IPS-NIHi11 (cell line): ENCODE measurements at regions not wholly inside any gene's neighbourhood (a gene's known extent, or its start where the extent isn't known, plus 50 kb on each side); places are given as distances from the start of the nearest gene placed in this dataset.
"Not testable (repeated sequence)": the region's sequence is repeated elsewhere in the genome, so short reads cannot be mapped to it uniquely, and the experiment has no call there.

Experiments
- DNase-seq: peaks from one replicate; pipeline ENCODE4 v3.0.0; 2012; ENCODE audit warnings: mixed read lengths, low spot score

DNA sequence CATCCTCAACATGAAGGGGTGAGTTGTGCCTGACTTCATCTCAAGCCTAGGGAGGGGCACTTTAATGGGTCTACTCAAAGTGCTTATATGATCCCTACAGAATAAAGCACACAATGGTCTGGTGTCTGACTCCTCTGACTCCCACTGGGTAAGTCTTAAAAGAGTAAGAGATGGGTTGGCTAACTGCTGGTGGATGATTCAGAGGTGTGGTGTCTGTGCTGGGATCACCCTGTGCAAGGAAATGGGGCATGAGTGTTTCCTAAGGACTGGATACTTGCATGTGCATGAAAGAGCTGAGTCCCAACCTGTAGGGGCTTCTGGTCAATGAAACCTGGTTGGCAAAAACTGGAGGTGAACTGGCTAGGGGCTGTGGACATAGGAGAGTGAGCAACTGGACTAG is 158.8 kb downstream of the IL20RB start:
- DNase-seq: no peak

DNA sequence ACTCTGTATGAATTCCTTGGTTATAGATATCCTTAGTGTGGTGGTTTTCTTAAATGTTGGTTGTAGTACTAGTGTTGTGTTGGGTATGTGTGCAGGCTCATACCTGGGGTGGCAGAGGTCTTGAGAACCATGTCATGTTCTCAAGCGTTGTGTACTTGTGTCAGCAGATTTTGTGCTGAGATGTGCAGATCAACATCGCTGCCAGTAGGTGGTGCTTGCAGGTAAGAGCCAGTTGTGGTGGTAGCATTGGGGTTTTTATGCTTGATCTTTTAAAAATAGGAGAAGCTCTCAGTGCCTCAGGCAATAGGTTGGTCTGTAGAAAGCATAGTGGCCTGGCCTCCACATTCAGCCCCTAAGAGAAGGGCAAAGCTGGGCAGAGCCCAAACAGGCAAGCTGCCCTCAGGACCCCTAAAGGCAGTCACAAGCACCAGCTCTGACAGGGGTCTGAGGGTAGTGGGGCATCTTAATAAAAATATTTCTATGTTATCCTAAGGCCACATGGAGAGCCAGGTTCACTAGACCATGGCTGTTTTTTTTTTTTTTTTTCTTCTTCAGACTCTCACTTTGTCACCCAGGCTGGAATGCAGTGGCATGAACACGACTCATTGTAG is 164.0 kb downstream of the IL20RB start:
- peak; percentile 54 for DNase-seq

DNA sequence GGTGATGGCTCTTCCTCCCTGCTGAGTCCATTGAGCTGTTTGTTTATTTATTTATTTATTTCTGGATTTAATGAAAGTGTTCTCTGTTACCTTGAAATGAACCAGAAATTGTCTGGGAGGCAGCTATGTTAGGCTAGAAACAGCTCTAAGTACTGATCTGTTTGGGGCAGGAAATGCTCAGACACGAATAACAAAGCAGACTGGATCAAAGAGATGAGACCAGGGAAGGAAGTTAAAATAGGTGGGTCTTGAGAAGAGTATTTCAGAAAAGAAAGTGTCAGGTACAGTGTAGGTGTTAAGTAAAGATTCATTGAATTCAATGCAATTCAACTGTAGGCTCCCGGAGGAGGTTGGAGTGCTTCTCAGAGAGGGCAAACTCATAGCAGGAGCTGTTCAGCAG is 173.3 kb downstream of the IL20RB start:
- no peak for DNase-seq

DNA sequence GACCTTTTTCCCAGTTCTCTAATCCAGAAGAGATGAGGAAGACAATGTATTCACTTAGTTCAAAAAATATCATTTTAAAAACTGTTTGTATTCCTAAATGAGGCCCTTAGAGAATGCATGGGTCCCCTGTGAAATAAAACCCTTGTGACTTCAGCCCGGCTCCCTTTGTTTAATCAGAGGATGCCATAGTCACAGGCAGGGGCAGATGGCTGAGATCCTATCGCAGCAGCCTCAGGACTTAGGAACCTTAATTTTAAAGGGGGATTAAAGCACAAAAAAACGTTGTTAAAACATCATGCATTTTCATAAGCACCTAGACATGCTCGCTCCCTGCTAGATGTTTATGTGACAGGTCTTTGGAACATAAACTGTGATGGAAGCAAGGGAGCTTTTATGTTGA is 176.6 kb downstream of the IL20RB start:
- DNase-seq: no peak

DNA sequence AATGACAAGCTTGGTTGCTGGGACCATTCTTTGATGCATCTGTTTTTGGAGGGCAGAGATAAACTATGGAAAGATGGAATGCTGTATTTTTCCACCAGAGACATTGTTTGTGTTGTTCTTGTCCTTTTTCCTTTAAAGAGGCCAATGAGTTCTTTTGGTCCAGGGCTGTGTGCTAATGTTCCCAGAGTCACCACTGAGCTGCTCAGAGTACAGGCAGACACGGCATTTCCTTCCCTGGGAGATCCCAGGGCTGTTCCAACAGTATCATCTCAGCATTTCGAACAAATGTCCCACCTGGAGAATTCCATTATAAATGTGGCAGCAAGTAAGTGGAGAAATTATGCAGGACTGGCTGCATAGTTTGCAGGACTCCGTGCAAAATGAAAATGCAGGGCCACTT is 190.6 kb downstream of the IL20RB start:
- DNase-seq: no peak

DNA sequence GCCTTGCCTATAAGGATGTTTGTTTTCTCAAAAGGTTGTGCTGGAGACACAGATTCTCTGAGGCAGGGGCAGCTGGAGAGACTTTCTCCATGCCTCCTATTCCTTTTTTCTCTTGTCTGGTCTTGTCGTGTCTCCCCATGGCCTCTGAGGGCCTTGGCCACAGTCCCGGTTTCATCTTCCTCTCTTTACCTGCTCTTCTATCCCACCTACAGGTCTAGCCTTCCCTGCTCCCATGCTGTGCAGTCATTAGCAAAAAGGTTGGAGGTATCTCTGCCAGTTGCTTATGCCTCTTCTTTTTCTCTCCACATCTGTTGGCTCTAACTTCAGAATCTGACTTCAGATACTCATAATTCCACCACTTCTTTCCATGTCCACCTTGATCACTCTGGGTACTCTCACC is 191.1 kb downstream of the IL20RB start:
- no peak for DNase-seq

DNA sequence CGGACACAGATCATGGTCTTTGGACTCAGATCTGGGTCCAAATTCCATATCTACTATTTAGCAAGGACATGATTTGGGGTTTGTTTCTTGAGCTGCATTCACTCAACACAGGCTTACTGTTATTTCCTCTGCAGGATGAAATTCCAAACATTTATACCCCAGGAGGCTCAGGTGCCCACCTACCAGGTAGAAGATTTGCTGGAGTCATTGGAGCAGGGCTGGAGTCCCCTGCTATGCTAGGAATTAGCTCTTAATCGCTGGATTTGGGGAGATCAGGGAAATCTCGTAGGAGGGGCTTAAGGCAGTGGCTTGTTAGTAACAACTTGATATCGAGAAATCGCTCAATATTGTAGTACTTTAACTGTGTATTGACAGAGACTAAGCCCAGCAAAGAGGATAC is 193.0 kb downstream of the IL20RB start:
- DNase-seq: no peak

DNA sequence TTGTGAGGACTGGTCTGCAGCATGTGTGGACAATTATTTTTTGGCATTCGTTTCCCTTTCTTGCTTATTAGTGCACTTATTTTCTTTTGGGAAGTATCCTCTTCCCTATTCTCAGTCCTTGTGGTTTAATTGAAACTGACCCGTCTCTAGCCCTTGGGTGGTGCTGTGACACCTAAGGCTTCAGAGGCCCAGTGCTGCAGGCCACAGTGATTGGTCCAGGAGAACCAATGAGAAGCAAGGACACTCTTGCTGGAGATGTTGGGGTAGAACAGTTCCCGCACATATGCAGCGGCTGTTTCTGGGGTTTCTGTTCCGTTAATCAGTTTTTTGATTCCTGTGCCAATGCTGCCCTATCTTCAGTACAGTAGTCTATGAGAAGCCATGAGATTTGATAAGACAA is 195.3 kb downstream of the IL20RB start:
- not testable (repeated sequence) for DNase-seq

DNA sequence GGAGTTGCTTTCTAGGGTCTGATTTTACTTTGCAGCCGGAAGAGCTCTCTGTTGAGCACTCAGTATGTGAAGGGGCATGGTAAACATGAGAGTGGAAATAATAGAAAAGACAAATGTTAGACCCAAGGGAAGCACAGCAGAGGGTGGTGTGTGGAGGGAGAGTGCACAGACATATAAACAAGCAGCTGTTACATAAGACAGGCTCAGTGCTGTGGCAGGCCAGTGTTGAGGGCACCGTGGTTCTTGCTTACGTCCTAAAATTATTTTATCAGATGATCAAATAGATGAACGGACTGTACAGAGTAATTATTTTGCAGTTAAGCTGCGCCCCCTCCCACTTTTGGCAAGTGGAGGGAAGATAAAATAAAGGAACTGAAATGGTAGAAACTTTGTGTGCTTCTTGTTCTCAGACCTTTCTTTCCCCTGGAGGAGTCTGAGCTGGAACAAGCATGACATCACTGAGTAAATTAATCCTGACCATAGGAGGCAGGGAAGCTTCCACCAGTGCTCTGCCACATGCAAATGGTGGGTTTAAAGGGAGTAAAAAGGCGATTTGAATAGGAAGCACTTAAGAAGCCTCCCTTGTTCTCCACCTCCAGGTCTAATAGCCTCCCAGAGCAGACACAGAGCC is 205.6 kb downstream of the IL20RB start:
- DNase-seq: peak; percentile 42

DNA sequence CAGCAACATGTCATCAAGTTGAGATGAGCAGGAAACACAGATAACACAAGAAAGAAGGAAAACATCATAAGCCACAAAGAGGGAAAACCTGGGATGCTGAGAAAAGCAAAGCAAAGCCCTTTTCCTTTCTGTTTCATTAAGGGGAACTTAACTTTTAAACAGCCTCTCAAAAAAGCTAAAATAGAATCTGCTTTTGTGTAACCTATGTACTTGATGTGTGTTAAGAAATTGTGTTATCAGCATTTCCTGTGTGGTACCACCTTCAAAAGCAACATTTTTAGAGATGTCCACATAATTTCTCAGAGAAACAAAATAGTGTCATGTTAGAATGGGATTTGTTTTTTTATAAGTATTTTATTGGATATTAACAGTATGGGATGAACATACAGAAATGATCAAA is 206.2 kb downstream of the IL20RB start:
- DNase-seq: no peak

DNA sequence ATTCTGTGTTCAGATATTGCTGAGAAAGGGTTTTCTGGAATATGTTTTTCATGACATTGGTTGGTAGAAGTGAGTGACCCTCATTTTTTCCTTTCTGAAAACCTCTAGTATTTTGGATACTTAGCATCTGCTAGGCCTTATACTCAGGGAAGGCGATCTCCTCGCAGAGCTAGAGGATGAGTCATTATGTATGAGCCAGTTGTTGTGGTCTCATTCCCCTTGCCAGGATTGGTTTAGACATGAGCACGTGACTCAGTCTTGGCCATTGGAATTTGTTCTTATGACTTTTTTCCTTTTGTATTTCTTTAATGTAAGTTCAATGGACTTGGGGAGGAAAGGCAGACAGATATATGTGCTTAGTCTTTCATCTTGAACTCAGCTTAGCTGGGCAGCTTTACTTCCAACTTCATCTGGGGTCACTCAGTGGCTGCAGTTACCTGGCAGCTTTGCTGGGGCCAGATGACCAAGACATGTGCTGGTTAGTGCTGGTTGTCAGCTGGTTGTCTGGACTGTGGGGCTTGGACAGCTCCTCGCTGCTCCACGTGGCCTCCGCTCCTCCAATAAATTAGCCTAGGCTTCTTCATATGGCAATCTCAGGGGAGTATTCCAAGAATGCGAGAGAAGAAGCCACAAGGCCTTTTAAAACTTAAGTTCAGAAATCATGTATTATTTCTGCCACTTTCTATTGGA is 207.5 kb downstream of the IL20RB start:
- DNase-seq: no peak

DNA sequence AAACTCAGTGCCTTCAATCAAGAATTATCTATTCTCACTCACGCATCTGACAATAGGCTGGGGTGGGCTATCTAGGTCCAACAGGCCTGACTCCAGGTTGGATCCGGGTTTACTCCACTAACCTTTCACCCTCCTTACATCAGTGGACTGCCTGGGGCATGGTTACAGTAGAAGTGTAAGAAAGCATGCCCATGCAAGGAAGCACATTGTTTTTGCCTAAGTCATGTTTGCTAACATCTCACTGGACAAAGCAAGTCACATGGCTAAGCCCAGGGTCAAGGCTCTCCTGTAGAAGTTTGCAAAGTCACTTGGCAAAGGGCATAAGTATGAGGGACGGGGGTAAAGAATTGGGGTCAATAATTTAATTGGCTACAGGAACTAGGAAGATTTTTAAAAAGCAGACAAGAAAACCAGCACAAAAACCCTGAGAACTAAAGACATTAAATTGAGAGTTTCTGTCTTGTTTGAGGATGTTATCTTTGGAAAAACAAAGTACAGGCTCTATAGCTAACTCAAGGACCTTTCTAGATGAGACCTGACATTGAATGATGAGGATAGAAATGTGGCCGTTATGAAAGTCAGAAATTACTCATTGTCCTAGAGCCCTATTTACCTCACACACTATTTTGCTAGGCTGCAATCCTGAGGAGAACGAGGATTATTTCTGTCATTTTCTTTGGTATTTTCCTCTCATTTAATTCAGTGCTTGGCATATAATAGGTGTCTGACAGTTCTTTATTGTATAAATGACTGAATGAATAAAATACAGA is 214.2 kb downstream of the IL20RB start:
- no peak for DNase-seq

DNA sequence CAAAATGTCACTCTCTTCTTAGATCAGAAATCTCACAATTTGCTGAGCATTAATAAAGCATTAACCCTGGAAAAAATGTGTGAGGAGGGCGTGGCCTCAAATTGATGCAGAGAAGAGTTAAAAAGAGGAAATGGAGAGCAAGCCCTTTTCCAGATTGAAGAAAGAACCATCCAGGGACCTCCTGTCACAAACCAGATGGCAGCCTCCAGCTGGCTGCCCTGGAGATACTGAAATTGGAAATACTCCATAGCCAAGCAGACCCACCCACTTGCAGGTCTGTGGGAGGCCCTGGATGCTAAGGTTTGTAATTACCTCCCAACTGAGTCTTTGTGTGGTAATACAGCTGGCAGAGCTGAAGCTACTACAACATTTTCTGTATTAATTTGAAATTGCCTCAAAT is 214.9 kb downstream of the IL20RB start:
- DNase-seq: no peak

DNA sequence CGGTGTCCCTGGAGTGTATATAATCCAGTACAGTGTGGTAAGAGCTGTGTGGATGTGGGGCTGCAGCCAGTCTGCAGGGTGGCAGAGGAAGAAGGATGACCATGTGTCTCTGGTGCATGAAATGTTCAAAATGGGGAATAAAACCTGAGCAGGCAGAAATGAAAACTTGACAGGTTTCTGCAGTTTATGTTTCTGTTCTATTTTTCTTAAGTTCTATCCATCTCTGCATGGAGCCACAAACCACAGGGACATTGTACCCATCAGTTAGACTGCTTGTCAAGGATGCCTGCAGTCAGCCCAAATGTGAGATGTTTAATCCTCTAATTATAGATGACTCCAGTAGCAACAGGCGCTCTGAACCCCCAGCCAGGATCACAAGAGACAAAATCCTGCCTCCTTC is 216.7 kb downstream of the IL20RB start:
- no peak for DNase-seq

DNA sequence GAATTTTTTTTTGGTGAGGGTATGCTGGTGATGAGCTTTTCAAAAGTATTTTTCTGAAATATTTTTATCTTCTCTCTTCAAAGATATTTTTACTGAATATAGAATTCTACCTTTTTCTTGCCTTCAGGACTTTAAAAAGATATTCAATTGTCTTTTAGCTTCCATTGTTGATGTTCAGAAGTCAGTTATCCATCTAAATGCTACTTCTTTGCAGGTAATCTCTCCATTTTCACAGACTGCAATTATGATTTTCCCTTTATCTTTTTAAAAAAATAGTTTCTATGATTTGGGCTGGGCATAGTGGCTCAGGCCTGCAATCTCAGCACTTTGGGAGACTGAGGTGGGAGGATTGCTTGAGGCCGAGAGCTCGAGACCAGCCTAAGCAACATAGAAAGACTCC is 222.4 kb downstream of the IL20RB start:
- DNase-seq: no peak

DNA sequence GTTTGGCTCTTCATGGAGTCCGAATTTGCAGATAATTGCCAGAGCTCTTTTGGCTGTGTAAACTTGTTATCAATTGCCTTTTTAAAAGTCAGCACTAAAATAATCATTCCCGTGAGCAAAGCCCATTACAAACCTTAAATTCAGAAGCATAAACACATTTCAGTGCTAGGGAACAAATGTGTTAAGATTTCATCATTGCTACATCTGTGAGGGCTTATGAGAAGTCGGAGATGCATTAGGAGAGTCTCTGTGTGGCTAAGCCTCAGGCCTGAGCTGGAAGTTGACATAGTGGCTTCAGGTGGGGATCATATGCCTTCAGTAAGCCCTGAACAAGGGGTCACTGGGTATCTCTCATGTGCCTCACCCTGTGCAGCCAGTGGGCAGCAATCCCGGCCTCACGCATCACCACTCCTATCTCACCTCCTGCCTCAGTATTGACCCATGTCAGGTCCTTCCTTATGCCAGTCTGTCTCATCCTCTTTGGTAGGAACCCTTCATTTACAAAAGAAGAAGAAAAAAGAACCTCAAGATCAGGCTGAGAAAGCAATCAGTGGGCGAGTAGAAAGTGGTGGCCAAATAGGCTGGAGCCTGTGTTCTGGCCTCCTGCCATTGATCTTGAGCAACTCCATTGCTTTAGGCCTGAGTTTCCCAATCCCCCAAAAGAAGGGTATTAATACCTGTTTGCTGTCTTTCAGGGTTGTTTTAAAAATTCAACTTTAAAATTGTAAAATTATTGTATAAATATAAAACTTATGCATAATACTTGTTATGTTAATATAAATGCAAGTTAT is 233.5 kb downstream of the IL20RB start:
- no peak for DNase-seq

DNA sequence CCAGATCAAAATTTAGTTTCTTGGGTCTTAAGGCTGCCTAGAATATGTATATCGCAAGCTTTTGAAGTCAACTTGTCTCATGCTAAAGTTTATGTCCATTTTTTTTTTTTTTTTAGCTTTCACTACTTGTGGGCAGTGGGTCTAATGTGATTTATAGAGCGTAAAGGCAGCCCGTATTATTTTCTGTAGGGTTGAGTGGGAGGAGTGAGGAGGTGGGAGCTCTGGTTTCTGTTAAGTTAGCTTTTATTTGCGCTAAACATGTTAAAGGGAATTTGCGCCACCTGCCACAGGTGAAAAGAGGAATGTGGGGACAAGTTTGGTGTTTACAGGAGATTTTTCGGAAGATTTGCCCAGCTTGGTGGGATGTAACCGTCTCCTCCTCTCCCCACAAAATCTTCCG is 234.2 kb downstream of the IL20RB start:
- DNase-seq: no peak

DNA sequence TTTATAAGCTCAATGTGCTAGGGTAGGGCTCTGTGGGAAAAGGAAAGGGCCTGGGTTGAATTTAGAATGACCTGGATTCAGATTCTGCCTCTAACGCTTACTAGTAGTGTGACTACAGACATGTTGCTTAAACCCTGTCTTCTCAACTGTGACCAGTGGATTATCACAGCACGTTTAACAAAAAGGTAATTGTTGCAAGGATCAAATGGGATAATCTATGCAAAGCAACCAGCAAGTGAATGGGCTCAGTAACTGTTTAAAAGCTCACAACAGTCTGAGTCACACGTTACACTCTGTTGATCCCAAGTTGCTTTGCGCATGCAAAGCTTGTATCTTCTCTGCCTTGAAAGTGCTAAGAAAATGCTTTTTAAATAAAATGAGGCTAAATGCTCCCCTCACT is 236.5 kb downstream of the IL20RB start:
- no peak for DNase-seq

DNA sequence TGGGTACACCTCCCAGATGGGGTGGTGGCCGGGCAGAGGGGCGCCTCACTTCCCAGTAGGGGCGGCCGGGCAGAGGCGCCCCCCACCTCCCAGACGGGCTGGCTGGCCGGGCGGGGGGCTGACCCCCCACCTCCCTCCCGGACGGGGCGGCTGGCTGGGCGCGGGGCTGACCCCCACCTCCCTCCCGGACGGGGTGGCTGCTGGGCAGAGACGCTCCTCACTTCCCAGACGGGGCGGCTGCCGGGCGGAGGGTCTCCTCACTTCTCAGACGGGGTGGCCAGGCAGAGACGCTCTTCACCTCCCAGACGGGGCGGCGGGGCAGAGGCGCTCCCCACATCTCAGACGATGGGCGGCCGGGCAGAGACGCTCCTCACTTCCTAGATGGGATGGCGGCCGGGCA is 240.6 kb downstream of the IL20RB start:
- not testable (repeated sequence) for DNase-seq

DNA sequence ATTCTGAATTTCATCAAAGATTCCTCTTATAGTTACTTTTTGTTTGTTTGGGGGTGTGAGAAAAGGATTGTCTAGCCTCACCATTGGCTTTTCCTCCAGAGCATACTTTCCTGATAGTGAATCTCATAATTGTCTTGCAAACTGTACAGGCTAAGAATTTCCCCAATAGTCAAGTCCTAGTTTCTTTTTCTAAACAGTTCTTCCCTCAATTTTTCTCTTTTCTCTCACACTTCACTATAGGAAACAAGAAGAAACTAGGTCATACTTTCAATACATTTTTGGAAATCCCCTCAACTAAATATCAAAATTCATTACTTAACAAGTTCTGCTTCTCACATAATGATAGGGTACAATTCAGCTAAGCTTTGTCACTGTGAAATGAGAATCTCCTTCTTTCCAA is 241.9 kb downstream of the IL20RB start:
- DNase-seq: no peak

DNA sequence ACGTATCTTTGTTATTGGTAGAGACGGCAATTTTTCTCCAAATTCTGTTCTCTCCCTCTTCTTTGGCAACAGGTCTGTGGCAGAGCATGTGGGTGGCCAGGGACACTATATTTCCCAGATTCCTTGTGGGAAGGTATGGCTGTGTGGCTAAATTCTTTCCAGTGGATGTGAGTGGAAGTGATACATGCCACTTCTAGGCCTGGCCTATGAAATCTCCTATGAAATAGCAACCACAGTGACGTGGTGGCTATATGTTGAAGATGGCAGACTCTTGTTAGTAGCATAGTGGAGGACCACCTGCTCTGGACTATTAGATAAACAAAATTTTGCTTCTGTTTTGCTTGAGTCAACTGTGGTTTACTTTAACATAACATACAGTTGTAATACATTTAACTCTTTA is 243.3 kb downstream of the IL20RB start:
- no peak for DNase-seq

DNA sequence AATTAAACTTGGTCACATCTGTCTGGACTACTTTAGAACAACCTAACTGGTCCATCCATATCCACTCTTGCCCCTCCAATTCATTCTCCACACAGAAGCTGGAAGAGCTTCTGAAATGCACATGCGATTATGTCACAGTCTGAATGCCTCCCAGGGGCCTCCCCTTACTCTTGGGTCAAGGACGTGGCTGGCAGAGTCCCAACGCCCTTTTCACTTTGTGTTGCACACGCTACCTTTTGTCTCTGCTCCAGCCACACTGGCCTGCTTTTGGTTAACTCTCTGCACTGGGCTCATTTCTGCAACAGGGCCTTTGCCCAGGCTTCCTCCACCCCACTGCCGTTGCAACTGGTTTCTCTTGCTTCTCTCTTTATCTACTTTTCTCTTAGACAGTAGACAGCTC is 245.2 kb downstream of the IL20RB start:
- DNase-seq: no peak
